Activated naive CD4-positive, alpha-beta T cell treated with Interleukin-2 at 50 U/mL for 16 hours (primary cell): ENCODE measurements at regions not wholly inside any gene's neighbourhood (a gene's known extent, or its start where the extent isn't known, plus 50 kb on each side); places are given as distances from the start of the nearest gene placed in this dataset.
"Not testable (repeated sequence)": the region's sequence is repeated elsewhere in the genome, so short reads cannot be mapped to it uniquely, and the experiment has no call there.

Experiments
- DNase-seq: peaks from one replicate; pipeline ENCODE4 v3.0.0-alpha.2; 2020

GRCh38 chr9:1882711-1883403, 132.3 kb upstream of the SMARCA2 start:
- DNase-seq: no peak

- no peak for DNase-seq
Observed at GRCh38 chr9:1890201-1890600, 124.9 kb upstream of the SMARCA2 start.

GRCh38 chr9:1890816-1891215, 124.3 kb upstream of the SMARCA2 start:
- no peak for DNase-seq

GRCh38 chr9:1903080-1903704, 112.0 kb upstream of the SMARCA2 start:
- not testable (repeated sequence) for DNase-seq

- no peak for DNase-seq
Observed at GRCh38 chr9:1907465-1907864, 107.7 kb upstream of the SMARCA2 start.

GRCh38 chr9:1909322-1909721, 105.8 kb upstream of the SMARCA2 start:
- no peak for DNase-seq

GRCh38 chr9:1910269-1910811, 104.8 kb upstream of the SMARCA2 start:
- no peak for DNase-seq

GRCh38 chr9:1913631-1914330, 101.4 kb upstream of the SMARCA2 start:
- DNase-seq: no peak

GRCh38 chr9:1916095-1916494, 99.1 kb upstream of the SMARCA2 start:
- DNase-seq: no peak

GRCh38 chr9:1916655-1917054, 98.5 kb upstream of the SMARCA2 start:
- DNase-seq: no peak

- DNase-seq: no peak
Observed at GRCh38 chr9:1917396-1917935, 97.7 kb upstream of the SMARCA2 start.

GRCh38 chr9:1918108-1918507, 97.0 kb upstream of the SMARCA2 start:
- DNase-seq: no peak

- no peak for DNase-seq
Observed at GRCh38 chr9:1918622-1919021, 96.5 kb upstream of the SMARCA2 start.

- DNase-seq: no peak
Observed at GRCh38 chr9:1919229-1919628, 95.9 kb upstream of the SMARCA2 start.

- no peak for DNase-seq
Observed at GRCh38 chr9:1920386-1920785, 94.8 kb upstream of the SMARCA2 start.

- DNase-seq: no peak
Observed at GRCh38 chr9:1922026-1922425, 93.1 kb upstream of the SMARCA2 start.

GRCh38 chr9:1927546-1927945, 87.6 kb upstream of the SMARCA2 start:
- no peak for DNase-seq

- no peak for DNase-seq
Observed at GRCh38 chr9:1929134-1929533, 86.0 kb upstream of the SMARCA2 start.

- DNase-seq: no peak
Observed at GRCh38 chr9:1929722-1930244, 85.4 kb upstream of the SMARCA2 start.

GRCh38 chr9:1930245-1930736, 84.9 kb upstream of the SMARCA2 start:
- DNase-seq: not testable (repeated sequence)

GRCh38 chr9:1938135-1938534, 77.0 kb upstream of the SMARCA2 start:
- DNase-seq: no peak

- no peak for DNase-seq
Observed at GRCh38 chr9:1938675-1939170, 76.4 kb upstream of the SMARCA2 start.

GRCh38 chr9:1939466-1939865, 75.7 kb upstream of the SMARCA2 start:
- no peak for DNase-seq
